ENCODE measurements at regions not wholly inside any gene's neighbourhood (a gene's known extent, or its start where the extent isn't known, plus 50 kb on each side); places are given as distances from the start of the nearest gene placed in this dataset.

- Histone ChIP-seq H3K36me3 (replicated peaks in 1 of 2; ENCODE audit: control insufficient read depth in 1 of 2, insufficient read depth in 2 of 2, low read length in 2 of 2) (no peaks in the 10 kb centered on the region), H3K27me3 (ENCODE audit: control insufficient read depth in 2 of 2, insufficient read depth in 2 of 2, low read length in 2 of 2) (no peaks in the 10 kb centered on the region), H3K4me2 (replicated peaks; ENCODE audit: extremely low read depth, low read length, poor library complexity, severe bottlenecking) (no peak overlapping the region), H3K9ac (ENCODE audit: insufficient read depth, low read length, poor library complexity, severe bottlenecking) (no peak overlapping the region), H3K9me3 (replicated peaks in 1 of 2; ENCODE audit: control insufficient read depth in 1 of 2, insufficient read depth in 1 of 2, low read length in 2 of 2) (peaks cover 0 to 2% of the 10 kb centered on the region in 2 donors), H3K4me3 (replicated peaks in 1 of 3; ENCODE audit: low read depth in 2 of 3, low read length in 3 of 3) (no peak overlapping the region), H3K4me1 (ENCODE audit: control insufficient read depth in 1 of 2, insufficient read depth in 2 of 2, low read length in 2 of 2) (no peaks in the 10 kb centered on the region), H3K27ac (ENCODE audit: low read depth in 1 of 2, low read length in 2 of 2) (no peak overlapping the region), H2AFZ (ENCODE audit: insufficient read depth, low read depth, low read length, poor library complexity, severe bottlenecking) (no peak overlapping the region), H3K79me2 (ENCODE audit: insufficient read depth, low read length) (no peaks in the 10 kb centered on the region), H4K20me1 (ENCODE audit: insufficient read depth, low read length) (no peaks in the 10 kb centered on the region)
- Mint-ChIP-seq H3K36me3 (no peaks in the 10 kb centered on the region), H3K9me3 (peaks cover 0 to 9% (median 2%) of the 10 kb centered on the region in 7 donors), H3K4me1 (no peaks in the 10 kb centered on the region), H3K4me3 (no peak overlapping the region), H3K27me3 (ENCODE audit: low read depth in 3 of 3) (peaks cover 0 to 2% (median 0%) of the 10 kb centered on the region in 3 donors), H3K27ac (no peak overlapping the region)
- DNase-seq, result no peak
- no peak for TF ChIP-seq CTCF (IDR thresholded peaks at IDR 0.05)
- no CpG with 5 or more reads among the region's 1 CpG for WGBS (ENCODE audit: insufficient coverage)
- intact Hi-C loops (cut with micrococcal nuclease), result no loop called here
These were observed 207.9 kb upstream of the FOXP2 start for GRCh38 chr7:114206688-114207087.

- Histone ChIP-seq H3K4me1 (ENCODE audit: control insufficient read depth in 1 of 2, insufficient read depth in 2 of 2, low read length in 2 of 2) (no peaks in the 10 kb centered on the region), H4K20me1 (ENCODE audit: insufficient read depth, low read length) (no peaks in the 10 kb centered on the region), H3K27ac (ENCODE audit: low read depth in 1 of 2, low read length in 2 of 2) (no peak overlapping the region), H3K4me3 (replicated peaks in 1 of 3; ENCODE audit: low read depth in 2 of 3, low read length in 3 of 3) (no peak overlapping the region), H3K9me3 (replicated peaks in 1 of 2; ENCODE audit: control insufficient read depth in 1 of 2, insufficient read depth in 1 of 2, low read length in 2 of 2) (no peaks in the 10 kb centered on the region), H3K36me3 (replicated peaks in 1 of 2; ENCODE audit: control insufficient read depth in 1 of 2, insufficient read depth in 2 of 2, low read length in 2 of 2) (no peaks in the 10 kb centered on the region), H3K9ac (ENCODE audit: insufficient read depth, low read length, poor library complexity, severe bottlenecking) (no peak overlapping the region), H3K27me3 (ENCODE audit: control insufficient read depth in 2 of 2, insufficient read depth in 2 of 2, low read length in 2 of 2) (no peaks in the 10 kb centered on the region), H2AFZ (ENCODE audit: insufficient read depth, low read depth, low read length, poor library complexity, severe bottlenecking) (no peak overlapping the region), H3K4me2 (replicated peaks; ENCODE audit: extremely low read depth, low read length, poor library complexity, severe bottlenecking) (no peak overlapping the region), H3K79me2 (ENCODE audit: insufficient read depth, low read length) (no peaks in the 10 kb centered on the region)
- H3K36me3 Mint-ChIP-seq, result no peaks in the 10 kb centered on the region
- no peak overlapping the region for H3K4me3 Mint-ChIP-seq
- no peaks in the 10 kb centered on the region for H3K4me1 Mint-ChIP-seq
- TF ChIP-seq CTCF (IDR thresholded peaks at IDR 0.05), result no peak
- H3K27me3 Mint-ChIP-seq (ENCODE audit: low read depth in 3 of 3), result no peaks in the 10 kb centered on the region
- H3K9me3 Mint-ChIP-seq, result no peaks in the 10 kb centered on the region
- WGBS (ENCODE audit: insufficient coverage), result no CpG with 5 or more reads among the region's 1 CpG
- DNase-seq, result no peak
- intact Hi-C loops (cut with micrococcal nuclease), result no loop called here
- no peak overlapping the region for H3K27ac Mint-ChIP-seq
These were observed 218.1 kb upstream of the FOXP2 start for GRCh38 chr7:114196517-114196916.
